ENCODE measurements at regions not wholly inside any gene's neighbourhood (a gene's known extent, or its start where the extent isn't known, plus 50 kb on each side); places are given as distances from the start of the nearest gene placed in this dataset.

DNA sequence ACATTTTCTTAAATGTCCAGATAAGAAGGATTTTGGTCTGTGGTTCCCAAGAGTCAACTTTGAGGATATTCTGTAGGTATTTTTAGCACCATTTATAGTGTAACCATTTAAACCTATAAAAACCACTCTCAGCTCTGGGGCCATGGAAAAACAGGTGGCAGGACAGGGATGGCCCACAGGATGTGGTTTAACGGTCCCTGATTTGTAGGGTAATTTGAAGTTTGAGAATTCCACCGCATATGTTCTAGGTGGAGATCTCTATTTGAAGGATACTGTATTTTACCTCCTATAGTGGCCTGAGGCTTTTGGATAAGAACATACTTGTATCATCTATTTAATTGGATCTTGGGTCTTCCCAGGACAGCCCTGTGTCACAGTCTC lies 62.4 kb upstream of the IGLL5 start:
- no peak for DNase-seq

- no peak for DNase-seq
These were observed 60.3 kb upstream of the IGLL5 start for GRCh38 chr22:22827187-22827939.

DNA sequence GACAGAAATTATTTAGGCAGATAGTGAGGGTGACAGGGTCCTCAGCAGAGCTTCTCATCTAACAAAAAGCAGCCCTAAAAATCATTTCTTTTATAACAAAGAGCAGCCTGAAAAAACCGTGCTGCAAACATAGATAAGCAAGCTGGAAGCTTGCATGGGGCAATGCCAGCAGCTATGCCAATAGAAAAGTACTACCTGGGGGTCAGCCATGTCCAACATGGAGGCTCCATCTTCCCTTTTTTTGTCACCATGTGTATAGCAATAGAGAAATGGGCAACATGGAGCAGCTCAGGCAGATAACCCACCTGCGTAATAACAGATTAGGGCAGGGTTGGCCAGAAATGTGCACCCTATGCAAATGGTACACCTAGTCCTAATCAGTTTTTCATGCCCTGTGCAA lies 57.4 kb upstream of the IGLL5 start:
- DNase-seq = no peak

- DNase-seq = no peak
These were observed 56.5 kb upstream of the IGLL5 start for GRCh38 chr22:22830957-22831688.

GRCh38 chr22:22833059-22833458 lies 54.6 kb upstream of the IGLL5 start:
- no peak for DNase-seq

DNA sequence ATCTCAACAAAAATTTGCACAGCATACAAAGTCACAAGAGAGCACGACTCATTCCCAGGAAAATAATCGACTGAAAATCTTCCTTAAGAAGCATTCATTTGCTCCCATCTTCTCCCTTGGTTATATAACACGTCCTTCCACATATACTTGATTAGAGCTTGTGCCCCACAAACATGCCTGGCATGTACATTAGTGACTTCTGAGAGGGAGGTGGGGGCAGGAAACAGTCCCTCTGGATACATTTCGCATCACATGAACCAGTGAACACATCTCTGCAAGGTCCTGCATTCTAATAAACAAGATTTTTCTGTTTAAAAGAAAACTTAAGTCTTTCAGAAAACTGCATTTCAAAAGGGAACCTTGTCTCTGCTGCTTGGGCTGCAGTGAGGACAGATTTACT lies 54.1 kb upstream of the IGLL5 start:
- DNase-seq = no peak

DNA sequence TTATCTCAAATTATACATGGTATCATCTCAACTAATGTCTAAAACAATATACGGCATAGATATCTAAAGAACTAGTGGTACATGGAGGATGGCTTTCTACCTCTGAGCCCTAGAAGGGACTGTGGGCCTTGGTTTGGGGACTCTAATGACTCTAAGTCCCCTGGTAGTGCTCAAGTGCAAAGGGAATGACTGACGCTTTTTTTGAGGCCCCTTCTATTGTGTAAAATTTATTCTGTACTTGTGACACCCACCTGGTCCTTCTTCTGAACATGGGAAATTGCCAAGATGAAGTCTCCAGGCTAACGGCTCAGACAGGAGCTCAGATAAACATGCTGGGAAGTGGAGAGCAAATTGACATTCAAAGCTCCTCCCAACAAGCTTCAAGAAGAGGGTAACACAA lies 53.4 kb upstream of the IGLL5 start:
- no peak for DNase-seq

GRCh38 chr22:22834783-22835182 lies 52.8 kb upstream of the IGLL5 start:
- DNase-seq = no peak

- no peak for DNase-seq
These were observed 52.4 kb upstream of the IGLL5 start for GRCh38 chr22:22835242-22835641.

- DNase-seq = no peak
These were observed 51.8 kb upstream of the IGLL5 start for GRCh38 chr22:22835771-22836291.

GRCh38 chr22:22836635-22837034 lies 51.0 kb upstream of the IGLL5 start:
- DNase-seq = no peak
